ENCODE measurements at regions not wholly inside any gene's neighbourhood (a gene's known extent, or its start where the extent isn't known, plus 50 kb on each side); places are given as distances from the start of the nearest gene placed in this dataset.

DNA sequence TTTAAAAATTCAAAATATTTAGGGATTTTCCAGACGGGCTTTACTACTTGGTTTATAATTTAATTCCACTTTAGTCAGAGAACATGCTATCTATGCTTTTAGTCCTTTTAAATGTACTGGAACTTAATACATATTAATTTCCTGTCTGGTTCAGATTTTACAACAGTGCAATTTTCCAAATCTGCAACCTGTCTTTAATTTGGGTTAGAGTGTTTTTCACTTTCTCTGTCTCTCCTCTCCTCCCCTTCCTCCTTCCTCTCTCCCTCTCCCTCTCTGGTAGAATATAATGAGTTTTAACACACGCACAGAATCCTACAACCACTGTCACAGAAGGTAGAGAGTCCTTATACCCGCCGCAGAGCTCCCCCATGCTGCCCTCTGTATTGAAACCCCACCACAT lies 950.7 kb downstream of the BRD1 start:
- TF ChIP-seq POLR2AphosphoS5 (IDR thresholded peaks at IDR 0.05; ENCODE audit: low read depth, low read length) = no peak
- no peak for TF ChIP-seq TAF1 (IDR thresholded peaks at IDR 0.05; ENCODE audit: low read depth, low read length)
- no peak for TF ChIP-seq POLR2A (IDR thresholded peaks at IDR 0.05; ENCODE audit: low read depth, low read length)
- TF ChIP-seq SPI1 (IDR thresholded peaks at IDR 0.05; ENCODE audit: low read depth, low read length) = no peak
- TF ChIP-seq POU2F2 (IDR thresholded peaks at IDR 0.05; ENCODE audit: low read depth, low read length) = no peak

Measured in GM12891 (cell line).